Liver (tissue), 8 donors: ENCODE measurements at regions not wholly inside any gene's neighbourhood (a gene's known extent, or its start where the extent isn't known, plus 50 kb on each side); places are given as distances from the start of the nearest gene placed in this dataset.
A peak's percentile ranks its signal among the peaks of the same experiment; 100 is the strongest.

Source experiments
- DNase-seq: peaks from one replicate; pipeline ENCODE4 v3.0.0-alpha.2; 2017; ENCODE audit warnings: low spot score
- H3K27ac ChIP-seq, 2 donors: one replicate each; pipeline ENCODE4 v1.7.0; 2013; ENCODE audit warnings: inconsistent platforms in 2 of 2, low read length in 2 of 2, control low read depth in 1 of 2, low read depth in 1 of 2, mild to moderate bottlenecking in 1 of 2
- H3K27me3 ChIP-seq, 4 donors: one replicate each; pipeline versions ENCODE4 v1.6.1 to v1.7.0; 2013; ENCODE audit warnings: low read length in 3 of 4, inconsistent platforms in 1 of 4, mild to moderate bottlenecking in 1 of 4, moderate library complexity in 1 of 4; ENCODE audit not compliant: control insufficient read depth in 4 of 4, insufficient read depth in 4 of 4
- H3K36me3 ChIP-seq, 4 donors: one replicate each; pipeline versions ENCODE4 v1.6.1 to v1.7.0; 2013; ENCODE audit warnings: low read length in 3 of 4, mild to moderate bottlenecking in 3 of 4, low read depth in 1 of 4, moderate library complexity in 1 of 4; ENCODE audit not compliant: control insufficient read depth in 4 of 4, insufficient read depth in 3 of 4
- H3K4me1 ChIP-seq, 4 donors: one replicate each; pipeline versions ENCODE4 v1.6.1 to v1.7.0; 2013; ENCODE audit warnings: low read length in 3 of 4, mild to moderate bottlenecking in 3 of 4, moderate library complexity in 1 of 4; ENCODE audit not compliant: control insufficient read depth in 4 of 4, insufficient read depth in 4 of 4
- H3K4me3 ChIP-seq, 3 donors: one replicate each; pipeline versions ENCODE4 v1.6.1 to v1.7.0; 2013; ENCODE audit warnings: low read length in 3 of 3, control low read depth in 1 of 3, low read depth in 1 of 3, mild to moderate bottlenecking in 1 of 3
- H3K9ac ChIP-seq, 2 donors: one replicate each; pipeline ENCODE4 v1.7.0; 2013; ENCODE audit warnings: low read length in 2 of 2, mild to moderate bottlenecking in 2 of 2, moderate library complexity in 2 of 2, control low read depth in 1 of 2, low read depth in 1 of 2
- H3K9me3 ChIP-seq, 4 donors: one replicate each; pipeline versions ENCODE4 v1.6.1 to v1.7.0; 2013; ENCODE audit warnings: low read length in 3 of 4; ENCODE audit not compliant: control insufficient read depth in 4 of 4
- EGR1 ChIP-seq, 2 donors: IDR thresholded peaks; 2 replicates each; pipeline ENCODE4 v1.6.1; 2016 to 2018; ENCODE audit warnings: antibody characterized with exemption in 2 of 2, low read depth in 2 of 2
- FOXA2 ChIP-seq: IDR thresholded peaks from 2 replicates; pipeline ENCODE4 v1.6.1; 2016; ENCODE audit warnings: antibody characterized with exemption
- GABPA ChIP-seq, 2 donors: IDR thresholded peaks in 1 of 2; conservative IDR thresholded peaks in 1 of 2; 2 replicates each; pipeline ENCODE4 v1.6.1; 2016; ENCODE audit warnings: antibody characterized with exemption in 2 of 2, mild to moderate bottlenecking in 1 of 2, moderate library complexity in 1 of 2
- HNF4A ChIP-seq, 2 donors: conservative IDR thresholded peaks; 2 replicates each; pipeline ENCODE4 v1.6.1; 2016; ENCODE audit warnings: antibody characterized with exemption in 2 of 2, mild to moderate bottlenecking in 2 of 2
- HNF4G ChIP-seq: IDR thresholded peaks from 2 replicates; pipeline ENCODE4 v1.6.1; 2016; ENCODE audit warnings: antibody characterized with exemption
- JUND ChIP-seq, 2 donors: IDR thresholded peaks; 2 replicates each; pipeline ENCODE4 v1.6.1; 2016; ENCODE audit warnings: antibody characterized with exemption in 2 of 2
- NR2F2 ChIP-seq: IDR thresholded peaks from 2 replicates; pipeline ENCODE4 v1.6.1; 2016; ENCODE audit warnings: antibody characterized with exemption
- RAD21 ChIP-seq, 2 donors: IDR thresholded peaks; 2 replicates each; pipeline ENCODE4 v1.6.1; 2016; ENCODE audit warnings: antibody characterized with exemption in 2 of 2, mild to moderate bottlenecking in 2 of 2
- RXRA ChIP-seq, 2 donors: IDR thresholded peaks; 2 replicates each; pipeline ENCODE4 v1.6.1; 2017 to 2018; ENCODE audit warnings: antibody characterized with exemption in 2 of 2, mild to moderate bottlenecking in 1 of 2
- SP1 ChIP-seq: IDR thresholded peaks from 2 replicates; pipeline ENCODE4 v1.6.1; 2018; ENCODE audit warnings: antibody characterized with exemption, mild to moderate bottlenecking
- TAF1 ChIP-seq: conservative IDR thresholded peaks from 2 replicates; pipeline ENCODE4 v1.6.1; 2016; ENCODE audit warnings: antibody characterized with exemption, mild to moderate bottlenecking
- YY1 ChIP-seq: IDR thresholded peaks from 2 replicates; pipeline ENCODE4 v1.6.1; 2016; ENCODE audit warnings: antibody characterized with exemption, mild to moderate bottlenecking
- WGBS: extraction: QIAGEN DNeasy Blood & Tissue Kit; methylation state at CpG from one replicate; pipeline ENCODE4 v1.1.7; 2013; 5-methylcytosine and 5-hydroxymethylcytosine counted together
- TF ChIP-seq, protein P1 (sequence below): IDR thresholded peaks from 2 replicates; pipeline ENCODE4 v1.6.1; 2016; ENCODE audit warnings: antibody characterized with exemption
- TF ChIP-seq, protein P2 (sequence below): IDR thresholded peaks from 2 replicates; pipeline ENCODE4 v1.6.1; 2016; ENCODE audit warnings: antibody characterized with exemption, mild to moderate bottlenecking
- TF ChIP-seq, protein P3 (sequence below): IDR thresholded peaks from 2 replicates; pipeline ENCODE4 v1.6.1; 2016; ENCODE audit warnings: antibody characterized with exemption
- TF ChIP-seq, protein P4 (sequence below): fragments of 150-350 bp; IDR thresholded peaks from 2 replicates; pipeline ENCODE4 v1.5.1; 2017; ENCODE audit warnings: improper control_type of control experiment, low read depth, low read length; ENCODE audit not compliant: missing input control
- TF ChIP-seq, protein P5 (sequence below): IDR thresholded peaks from 2 replicates; pipeline ENCODE4 v1.6.1; 2016; ENCODE audit warnings: antibody characterized with exemption
- donor health status: healthy.
- donor health status: healthy.
- donor health status: healthy.
- donor health status: healthy.
- donor health status: healthy.

DNA sequence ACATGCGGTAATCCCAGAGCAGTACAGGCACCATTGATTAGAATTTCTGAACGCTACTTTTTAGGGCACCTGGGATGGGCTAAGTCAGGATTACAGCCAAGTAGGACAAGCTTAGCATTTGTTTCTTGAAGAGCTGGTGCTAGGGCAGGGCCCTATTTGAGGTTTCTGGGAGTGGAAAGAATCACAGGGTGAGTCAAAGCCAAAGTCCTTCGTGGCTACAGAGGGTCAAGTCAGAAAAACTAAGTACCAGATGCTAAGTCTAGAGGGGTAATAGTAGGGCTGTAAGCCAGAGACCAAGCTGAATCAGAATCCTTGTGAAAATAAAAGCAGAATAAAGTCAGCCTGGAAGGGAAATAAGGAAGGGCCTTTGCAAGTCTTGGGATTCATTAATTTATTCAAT lies 448.6 kb downstream of the ZIC3 start:
- Histone ChIP-seq H3K27ac (no peak overlapping the region), H3K36me3 (no peaks in the 10 kb centered on the region), H3K9ac (no peak overlapping the region), H3K4me1 (no peaks in the 10 kb centered on the region), H3K4me3 (no peak overlapping the region), H3K9me3 (no peaks in the 10 kb centered on the region), H3K27me3 (no peaks in the 10 kb centered on the region)
- no peak for DNase-seq
- WGBS = 59% methylated on average over 3 of the region's 3 CpGs
- TF ChIP-seq RAD21 (IDR thresholded peaks at IDR 0.05) (no peak), FOXA2 (no peak), TAF1 (no peak), EGR1 (IDR thresholded peaks at IDR 0.05; ENCODE audit: low read depth in 2 of 2) (no peak), RXRA (IDR thresholded peaks at IDR 0.05) (no peak), NR2F2 (no peak), YY1 (no peak)
- TF ChIP-seq, protein P1, sequence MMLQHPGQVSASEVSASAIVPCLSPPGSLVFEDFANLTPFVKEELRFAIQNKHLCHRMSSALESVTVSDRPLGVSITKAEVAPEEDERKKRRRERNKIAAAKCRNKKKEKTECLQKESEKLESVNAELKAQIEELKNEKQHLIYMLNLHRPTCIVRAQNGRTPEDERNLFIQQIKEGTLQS = no peak
- TF ChIP-seq, protein P2, sequence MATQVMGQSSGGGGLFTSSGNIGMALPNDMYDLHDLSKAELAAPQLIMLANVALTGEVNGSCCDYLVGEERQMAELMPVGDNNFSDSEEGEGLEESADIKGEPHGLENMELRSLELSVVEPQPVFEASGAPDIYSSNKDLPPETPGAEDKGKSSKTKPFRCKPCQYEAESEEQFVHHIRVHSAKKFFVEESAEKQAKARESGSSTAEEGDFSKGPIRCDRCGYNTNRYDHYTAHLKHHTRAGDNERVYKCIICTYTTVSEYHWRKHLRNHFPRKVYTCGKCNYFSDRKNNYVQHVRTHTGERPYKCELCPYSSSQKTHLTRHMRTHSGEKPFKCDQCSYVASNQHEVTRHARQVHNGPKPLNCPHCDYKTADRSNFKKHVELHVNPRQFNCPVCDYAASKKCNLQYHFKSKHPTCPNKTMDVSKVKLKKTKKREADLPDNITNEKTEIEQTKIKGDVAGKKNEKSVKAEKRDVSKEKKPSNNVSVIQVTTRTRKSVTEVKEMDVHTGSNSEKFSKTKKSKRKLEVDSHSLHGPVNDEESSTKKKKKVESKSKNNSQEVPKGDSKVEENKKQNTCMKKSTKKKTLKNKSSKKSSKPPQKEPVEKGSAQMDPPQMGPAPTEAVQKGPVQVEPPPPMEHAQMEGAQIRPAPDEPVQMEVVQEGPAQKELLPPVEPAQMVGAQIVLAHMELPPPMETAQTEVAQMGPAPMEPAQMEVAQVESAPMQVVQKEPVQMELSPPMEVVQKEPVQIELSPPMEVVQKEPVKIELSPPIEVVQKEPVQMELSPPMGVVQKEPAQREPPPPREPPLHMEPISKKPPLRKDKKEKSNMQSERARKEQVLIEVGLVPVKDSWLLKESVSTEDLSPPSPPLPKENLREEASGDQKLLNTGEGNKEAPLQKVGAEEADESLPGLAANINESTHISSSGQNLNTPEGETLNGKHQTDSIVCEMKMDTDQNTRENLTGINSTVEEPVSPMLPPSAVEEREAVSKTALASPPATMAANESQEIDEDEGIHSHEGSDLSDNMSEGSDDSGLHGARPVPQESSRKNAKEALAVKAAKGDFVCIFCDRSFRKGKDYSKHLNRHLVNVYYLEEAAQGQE = no peak
- TF ChIP-seq, protein P3, sequence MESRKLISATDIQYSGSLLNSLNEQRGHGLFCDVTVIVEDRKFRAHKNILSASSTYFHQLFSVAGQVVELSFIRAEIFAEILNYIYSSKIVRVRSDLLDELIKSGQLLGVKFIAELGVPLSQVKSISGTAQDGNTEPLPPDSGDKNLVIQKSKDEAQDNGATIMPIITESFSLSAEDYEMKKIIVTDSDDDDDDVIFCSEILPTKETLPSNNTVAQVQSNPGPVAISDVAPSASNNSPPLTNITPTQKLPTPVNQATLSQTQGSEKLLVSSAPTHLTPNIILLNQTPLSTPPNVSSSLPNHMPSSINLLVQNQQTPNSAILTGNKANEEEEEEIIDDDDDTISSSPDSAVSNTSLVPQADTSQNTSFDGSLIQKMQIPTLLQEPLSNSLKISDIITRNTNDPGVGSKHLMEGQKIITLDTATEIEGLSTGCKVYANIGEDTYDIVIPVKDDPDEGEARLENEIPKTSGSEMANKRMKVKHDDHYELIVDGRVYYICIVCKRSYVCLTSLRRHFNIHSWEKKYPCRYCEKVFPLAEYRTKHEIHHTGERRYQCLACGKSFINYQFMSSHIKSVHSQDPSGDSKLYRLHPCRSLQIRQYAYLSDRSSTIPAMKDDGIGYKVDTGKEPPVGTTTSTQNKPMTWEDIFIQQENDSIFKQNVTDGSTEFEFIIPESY = no peak

DNA sequence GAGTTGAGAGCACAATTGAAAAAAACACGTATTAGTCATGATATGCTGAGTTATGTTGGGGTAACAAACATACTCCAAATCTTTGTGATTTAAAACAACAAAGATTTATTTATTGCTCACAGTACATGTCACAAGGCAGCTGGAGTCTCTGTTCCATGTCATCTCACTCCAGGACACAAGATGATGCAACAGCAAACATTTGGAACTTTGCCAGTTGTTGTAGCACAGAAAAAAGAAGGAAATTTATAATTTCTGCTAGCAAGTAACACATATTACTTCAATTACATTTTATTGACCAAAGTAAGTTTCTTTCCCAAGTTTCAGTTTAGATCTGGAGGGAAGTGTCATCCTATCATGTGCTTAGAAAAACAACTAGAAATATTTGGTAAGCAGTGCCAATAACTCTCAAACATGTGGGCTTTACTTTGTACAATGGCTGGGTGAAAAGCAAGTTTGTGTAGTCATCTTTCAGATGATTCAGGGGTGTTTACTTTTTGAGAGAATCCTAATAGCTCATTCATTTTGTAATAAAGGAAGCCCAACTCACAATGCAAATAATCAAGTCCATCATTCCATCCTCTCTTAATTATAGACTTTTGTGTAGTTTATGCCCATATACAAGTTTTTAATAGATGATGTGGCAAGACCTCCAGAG lies 452.3 kb downstream of the ZIC3 start:
- Histone ChIP-seq H3K36me3 (no peaks in the 10 kb centered on the region), H3K9ac (no peak overlapping the region), H3K9me3 (no peaks in the 10 kb centered on the region), H3K4me3 (no peak overlapping the region), H3K27me3 (no peaks in the 10 kb centered on the region), H3K27ac (no peak overlapping the region), H3K4me1 (no peaks in the 10 kb centered on the region)
- TF ChIP-seq, protein P1 = peak; percentile 57
- TF ChIP-seq SP1 = no peak
- 30% methylated on average over 1 of the region's 1 CpG for WGBS
- no peak for DNase-seq

DNA sequence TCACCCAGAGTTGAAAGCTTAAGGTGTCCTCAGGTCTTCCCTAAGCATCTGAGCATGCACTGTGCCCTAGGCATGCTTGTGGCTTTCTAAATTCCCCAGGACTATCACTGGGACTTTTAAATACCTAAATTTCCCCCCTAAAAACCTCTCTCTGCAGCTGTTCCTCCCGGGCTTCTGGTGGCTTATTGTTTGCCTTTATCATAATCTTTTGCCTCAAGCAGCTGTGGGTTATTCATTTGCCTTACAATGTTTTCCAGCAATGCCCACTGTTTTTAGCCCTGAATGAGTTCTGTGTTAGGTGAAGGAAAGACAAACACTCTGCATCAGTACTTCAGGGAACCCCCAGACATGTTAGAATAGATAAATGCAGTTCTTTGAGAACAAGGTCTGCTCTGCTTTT lies 455.0 kb downstream of the ZIC3 start:
- Histone ChIP-seq H3K4me1 (no peaks in the 10 kb centered on the region), H3K27me3 (no peaks in the 10 kb centered on the region), H3K9me3 (no peaks in the 10 kb centered on the region), H3K36me3 (no peaks in the 10 kb centered on the region), H3K27ac (no peak overlapping the region), H3K9ac (no peak overlapping the region), H3K4me3 (no peak overlapping the region)
- DNase-seq = no peak
- WGBS = 15% methylated on average over 1 of the region's 1 CpG
- TF ChIP-seq GABPA (IDR thresholded peaks at IDR 0.05 in 1 of 2, conservative IDR thresholded peaks at IDR 0.05 in 1 of 2) = no peak
- TF ChIP-seq JUND (IDR thresholded peaks at IDR 0.05) = no peak
- no peak for TF ChIP-seq HNF4G
- TF ChIP-seq, protein P4, sequence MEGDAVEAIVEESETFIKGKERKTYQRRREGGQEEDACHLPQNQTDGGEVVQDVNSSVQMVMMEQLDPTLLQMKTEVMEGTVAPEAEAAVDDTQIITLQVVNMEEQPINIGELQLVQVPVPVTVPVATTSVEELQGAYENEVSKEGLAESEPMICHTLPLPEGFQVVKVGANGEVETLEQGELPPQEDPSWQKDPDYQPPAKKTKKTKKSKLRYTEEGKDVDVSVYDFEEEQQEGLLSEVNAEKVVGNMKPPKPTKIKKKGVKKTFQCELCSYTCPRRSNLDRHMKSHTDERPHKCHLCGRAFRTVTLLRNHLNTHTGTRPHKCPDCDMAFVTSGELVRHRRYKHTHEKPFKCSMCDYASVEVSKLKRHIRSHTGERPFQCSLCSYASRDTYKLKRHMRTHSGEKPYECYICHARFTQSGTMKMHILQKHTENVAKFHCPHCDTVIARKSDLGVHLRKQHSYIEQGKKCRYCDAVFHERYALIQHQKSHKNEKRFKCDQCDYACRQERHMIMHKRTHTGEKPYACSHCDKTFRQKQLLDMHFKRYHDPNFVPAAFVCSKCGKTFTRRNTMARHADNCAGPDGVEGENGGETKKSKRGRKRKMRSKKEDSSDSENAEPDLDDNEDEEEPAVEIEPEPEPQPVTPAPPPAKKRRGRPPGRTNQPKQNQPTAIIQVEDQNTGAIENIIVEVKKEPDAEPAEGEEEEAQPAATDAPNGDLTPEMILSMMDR = no peak
- no peak for TF ChIP-seq TAF1
- TF ChIP-seq, protein P5, sequence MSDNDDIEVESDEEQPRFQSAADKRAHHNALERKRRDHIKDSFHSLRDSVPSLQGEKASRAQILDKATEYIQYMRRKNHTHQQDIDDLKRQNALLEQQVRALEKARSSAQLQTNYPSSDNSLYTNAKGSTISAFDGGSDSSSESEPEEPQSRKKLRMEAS = no peak
- TF ChIP-seq RXRA (IDR thresholded peaks at IDR 0.05) = no peak
- no peak for TF ChIP-seq RAD21 (IDR thresholded peaks at IDR 0.05)
- TF ChIP-seq YY1 = no peak
- TF ChIP-seq, protein P1 = no peak
- no peak for TF ChIP-seq HNF4A (conservative IDR thresholded peaks at IDR 0.05)
